ENCODE measurements at regions not wholly inside any gene's neighbourhood (a gene's known extent, or its start where the extent isn't known, plus 50 kb on each side); places are given as distances from the start of the nearest gene placed in this dataset.

DNA sequence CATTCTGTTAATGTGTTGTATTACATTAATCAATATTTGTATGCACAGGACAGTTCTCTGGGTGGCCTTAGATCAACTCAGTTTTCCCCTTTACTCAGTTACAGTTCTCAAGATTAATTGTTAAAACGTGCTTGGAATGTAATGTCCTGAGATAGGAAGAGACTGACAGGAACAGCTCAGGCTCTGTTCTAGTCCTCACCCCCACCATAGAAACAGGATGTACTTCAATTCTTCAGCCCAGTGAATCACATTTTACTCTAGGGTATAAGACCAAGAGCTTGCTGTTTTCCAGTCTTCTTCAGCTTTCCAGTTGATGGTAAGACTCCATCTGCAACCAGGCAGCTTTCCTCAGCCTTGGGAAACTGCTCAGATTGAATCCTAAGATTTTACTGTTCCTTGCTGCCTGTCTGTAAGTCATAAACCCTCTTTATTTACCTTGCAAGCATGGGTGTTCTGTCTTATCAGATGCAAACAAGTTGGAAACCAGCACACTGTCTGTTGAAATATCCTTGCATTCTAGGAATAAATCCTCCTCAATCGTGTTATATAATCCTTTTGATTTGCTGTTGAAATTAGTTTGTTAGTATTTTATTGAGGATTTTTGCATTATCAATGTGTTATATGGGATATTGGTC is 836.9 kb upstream of the PCDH9 start:
- no peaks in the 10 kb centered on the region for H3K4me1 Mint-ChIP-seq

DNA sequence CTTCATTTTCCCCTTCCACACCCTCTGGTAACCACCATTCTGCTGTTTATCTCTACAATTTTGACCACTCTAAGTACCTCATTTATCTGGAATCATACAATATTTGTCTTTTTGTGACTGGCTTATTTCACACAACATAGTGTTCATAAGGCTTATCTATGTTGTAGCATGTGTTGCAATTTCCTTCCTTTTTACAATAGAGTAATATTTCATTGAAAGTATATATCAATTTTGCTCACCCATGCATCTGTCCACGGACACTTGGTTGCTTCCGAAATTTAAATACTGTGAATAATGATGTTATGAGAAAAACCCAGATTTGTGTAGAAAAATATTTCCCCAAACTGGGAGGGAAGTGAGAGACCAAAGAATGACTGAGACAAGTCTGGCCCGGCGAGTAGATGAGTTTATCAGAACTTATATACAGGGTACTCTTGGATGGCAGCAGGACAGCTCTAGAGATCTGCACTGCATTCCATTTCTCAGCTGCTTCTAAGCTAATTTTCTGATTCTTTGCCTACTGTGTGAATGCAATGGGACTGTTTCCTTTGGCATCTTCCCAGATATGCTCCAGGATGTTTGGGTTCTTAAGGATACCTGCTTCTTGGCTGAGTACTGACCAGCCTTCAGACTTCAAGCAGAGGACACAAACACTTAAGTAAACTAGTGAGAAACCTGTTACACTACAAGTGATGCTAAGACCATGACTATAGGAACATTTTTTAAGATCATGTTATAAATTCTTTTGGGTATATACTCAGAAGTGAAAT is 834.0 kb upstream of the PCDH9 start:
- ATAC-seq (no peak), DNase-seq (ENCODE audit: low spot score in 2 of 2) (no peak)
- Mint-ChIP-seq H3K36me3 (no peaks in the 10 kb centered on the region), H3K27ac (no peak overlapping the region), H3K4me3 (no peak overlapping the region), H3K9me3 (peaks cover 3% of the 10 kb centered on the region), H3K4me1 (no peaks in the 10 kb centered on the region)

More for the DNA sequence above, 836.9 kb upstream of the PCDH9 start:
- Mint-ChIP-seq H3K36me3 (no peaks in the 10 kb centered on the region), H3K9me3 (peaks cover 7% of the 10 kb centered on the region), H3K27ac (no peak overlapping the region), H3K4me3 (no peak overlapping the region)
- no peak for DNase-seq (ENCODE audit: low spot score in 2 of 2)
- ATAC-seq = no peak

DNA sequence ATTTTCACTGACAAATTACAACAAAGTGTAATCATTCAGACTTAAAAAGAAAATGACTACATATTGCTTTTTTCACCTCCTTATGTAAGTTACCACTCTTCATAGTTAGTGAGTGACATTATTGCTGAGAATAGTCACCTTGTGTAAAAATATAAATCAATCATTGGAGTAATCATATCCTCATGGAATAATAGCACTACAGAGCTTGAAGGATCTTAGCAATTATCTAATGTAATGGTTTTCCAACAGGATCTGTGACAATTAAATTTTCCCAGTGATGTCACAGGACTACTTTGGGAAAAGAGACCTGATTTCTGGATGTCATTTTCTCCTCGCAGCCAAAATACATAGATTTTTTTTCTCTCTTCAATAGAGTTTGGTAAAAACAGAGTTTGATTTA is 833.0 kb upstream of the PCDH9 start:
- Mint-ChIP-seq H3K9me3 (no peaks in the 10 kb centered on the region), H3K27ac (no peak overlapping the region)

DNA sequence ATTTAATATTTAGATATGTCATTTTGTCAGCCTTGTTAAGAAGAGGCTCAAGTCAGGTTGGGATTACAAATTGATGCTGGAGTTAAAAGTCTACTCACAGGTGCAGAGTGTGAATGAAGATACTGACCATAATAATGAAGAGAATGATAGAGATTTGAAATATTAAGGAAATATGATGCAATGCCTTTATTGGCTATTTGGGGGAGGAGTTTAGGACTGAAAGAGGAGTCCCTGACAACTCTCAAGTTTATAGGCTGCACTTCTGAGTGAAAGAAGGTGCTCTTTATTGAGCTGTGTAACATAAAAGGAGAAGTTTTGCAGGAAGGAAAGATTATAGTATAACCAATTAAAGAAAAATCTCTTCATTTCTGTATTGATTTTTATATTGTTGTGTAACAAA is 827.7 kb upstream of the PCDH9 start:
- no peak for ATAC-seq

More for the DNA sequence above, 833.0 kb upstream of the PCDH9 start:
- Mint-ChIP-seq H3K4me3 (no peak overlapping the region), H3K4me1 (no peaks in the 10 kb centered on the region), H3K36me3 (no peaks in the 10 kb centered on the region)
- no peak for ATAC-seq
- no peak for DNase-seq (ENCODE audit: low spot score in 2 of 2)

DNA sequence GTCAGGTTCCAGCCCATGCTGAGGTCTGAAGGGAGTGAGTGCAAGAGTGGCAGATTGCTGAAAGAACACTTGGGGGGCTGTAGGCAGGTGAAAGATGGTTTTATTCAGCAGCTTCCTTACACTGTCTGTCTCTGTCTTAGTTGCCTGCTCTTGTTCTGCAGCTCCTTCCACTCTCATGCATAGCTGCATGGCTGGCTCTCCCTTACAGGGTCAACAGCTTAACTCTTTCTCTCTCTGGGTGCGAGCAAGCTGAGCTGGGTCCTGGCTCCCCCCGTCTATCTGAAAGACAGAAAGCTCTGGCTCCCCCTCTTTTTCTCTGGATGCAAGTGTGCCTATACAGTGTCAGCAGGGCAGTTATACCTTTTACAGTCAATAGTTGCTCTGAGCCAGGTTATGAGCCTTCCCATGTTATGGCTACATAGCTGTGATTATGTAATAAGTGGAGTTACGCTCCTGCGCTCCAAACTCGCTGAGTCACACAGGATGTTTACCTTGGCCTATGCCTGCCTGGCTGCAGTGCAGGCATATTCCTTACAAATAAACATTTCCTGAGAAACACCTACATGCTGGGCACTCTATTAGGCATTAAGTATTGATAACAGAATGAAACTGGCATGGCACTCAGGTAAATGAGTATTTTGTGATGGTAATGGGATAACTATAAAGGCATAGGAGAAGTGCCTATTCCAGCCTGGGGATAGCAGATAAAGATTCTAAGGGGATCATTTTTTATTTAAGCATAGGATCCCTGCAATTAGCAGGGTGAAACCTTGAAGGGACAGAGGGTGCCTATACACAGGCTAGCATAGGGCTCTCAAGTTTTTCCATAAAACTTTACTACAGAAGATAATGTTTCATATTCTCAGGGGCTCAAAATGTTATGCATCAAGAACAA is 826.9 kb upstream of the PCDH9 start:
- Mint-ChIP-seq H3K4me3 (no peak overlapping the region), H3K9me3 (peaks cover 12% of the 10 kb centered on the region), H3K4me1 (no peaks in the 10 kb centered on the region), H3K27ac (no peak overlapping the region), H3K36me3 (no peaks in the 10 kb centered on the region)
- DNase-seq (ENCODE audit: low spot score in 2 of 2) (no peak), ATAC-seq (no peak)

More for the DNA sequence above, 827.7 kb upstream of the PCDH9 start:
- Mint-ChIP-seq H3K36me3 (no peaks in the 10 kb centered on the region), H3K9me3 (peaks cover 12% of the 10 kb centered on the region), H3K4me3 (no peak overlapping the region), H3K27ac (no peak overlapping the region), H3K4me1 (no peaks in the 10 kb centered on the region)
- no peak for DNase-seq (ENCODE audit: low spot score in 2 of 2)

DNA sequence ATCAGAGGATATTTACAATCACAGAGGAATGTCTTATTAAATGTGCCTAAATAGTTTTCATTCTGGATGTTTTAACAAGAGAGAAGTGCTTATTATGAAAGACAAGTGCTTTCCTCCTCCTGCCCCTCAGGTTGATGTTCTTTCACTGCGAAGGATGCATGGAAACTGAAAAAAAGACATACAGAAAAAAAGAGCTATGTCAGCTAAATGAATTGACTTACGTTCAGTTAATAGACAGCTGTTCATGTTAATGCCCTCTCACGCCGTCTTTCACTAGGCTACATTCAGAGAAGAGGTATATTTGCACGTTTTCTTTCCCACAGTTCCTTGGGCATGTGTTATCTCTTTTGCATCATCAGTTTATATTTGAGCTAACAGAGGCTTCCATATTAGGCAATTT is 821.8 kb upstream of the PCDH9 start:
- H3K4me3 Mint-ChIP-seq = no peak overlapping the region
- no peak overlapping the region for H3K27ac Mint-ChIP-seq
- no peaks in the 10 kb centered on the region for H3K4me1 Mint-ChIP-seq
- ATAC-seq (no peak), DNase-seq (ENCODE audit: low spot score in 2 of 2) (no peak)
- no peaks in the 10 kb centered on the region for H3K36me3 Mint-ChIP-seq
- H3K9me3 Mint-ChIP-seq = peaks cover 19% of the 10 kb centered on the region

DNA sequence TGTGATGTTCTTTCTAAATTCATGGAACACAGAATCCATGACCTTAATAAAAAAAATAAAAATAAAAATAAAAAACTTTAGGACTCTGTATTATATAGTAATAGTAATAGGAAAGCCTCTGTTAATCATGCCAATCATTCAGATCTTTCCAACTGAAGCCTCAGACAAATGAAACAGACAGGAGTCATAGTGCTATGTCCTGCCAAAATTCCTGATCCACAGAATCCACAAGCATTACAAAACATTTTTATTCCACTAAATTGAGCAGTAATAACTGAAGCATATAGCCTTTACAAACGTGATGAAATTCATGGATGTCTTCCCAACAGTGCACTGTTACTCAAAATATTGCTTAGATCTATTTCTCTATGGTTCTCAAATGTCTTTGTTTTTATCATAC is 820.6 kb upstream of the PCDH9 start:
- Mint-ChIP-seq H3K4me1 (no peaks in the 10 kb centered on the region), H3K27ac (no peak overlapping the region), H3K4me3 (no peak overlapping the region), H3K9me3 (peaks cover 13% of the 10 kb centered on the region), H3K36me3 (no peaks in the 10 kb centered on the region)
- ATAC-seq (no peak), DNase-seq (ENCODE audit: low spot score in 2 of 2) (no peak)

DNA sequence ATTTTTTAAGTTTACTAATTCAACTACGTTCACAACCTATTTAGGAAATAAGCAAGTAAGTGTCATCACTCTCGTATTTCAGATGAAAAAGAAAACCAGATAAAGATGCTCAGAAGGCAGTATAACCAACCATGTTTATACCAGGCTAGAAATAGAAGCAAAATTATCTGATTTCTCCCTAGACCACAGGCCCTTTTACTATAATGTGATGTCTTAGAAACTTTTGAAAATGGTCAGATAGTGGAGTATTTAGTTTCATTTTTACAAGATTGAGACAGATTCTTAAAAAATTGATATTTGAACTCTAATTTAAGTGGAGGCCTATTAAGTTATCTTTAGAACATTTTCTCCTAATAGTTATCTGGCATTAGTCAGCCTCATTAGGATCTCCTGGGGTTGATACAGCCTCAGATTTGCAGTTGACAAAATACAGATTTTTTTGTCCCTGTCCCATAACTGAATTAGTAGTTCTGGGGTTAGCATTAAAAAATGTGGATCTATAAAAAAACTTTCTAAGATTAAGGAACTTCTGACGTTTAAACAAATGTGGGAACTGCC is 818.7 kb upstream of the PCDH9 start:
- H3K9me3 Mint-ChIP-seq = peaks cover 11% of the 10 kb centered on the region
- ATAC-seq = no peak
- no peaks in the 10 kb centered on the region for H3K4me1 Mint-ChIP-seq
- H3K36me3 Mint-ChIP-seq = no peaks in the 10 kb centered on the region
- DNase-seq (ENCODE audit: low spot score in 2 of 2) = no peak
- H3K27ac Mint-ChIP-seq = no peak overlapping the region
- no peak overlapping the region for H3K4me3 Mint-ChIP-seq

DNA sequence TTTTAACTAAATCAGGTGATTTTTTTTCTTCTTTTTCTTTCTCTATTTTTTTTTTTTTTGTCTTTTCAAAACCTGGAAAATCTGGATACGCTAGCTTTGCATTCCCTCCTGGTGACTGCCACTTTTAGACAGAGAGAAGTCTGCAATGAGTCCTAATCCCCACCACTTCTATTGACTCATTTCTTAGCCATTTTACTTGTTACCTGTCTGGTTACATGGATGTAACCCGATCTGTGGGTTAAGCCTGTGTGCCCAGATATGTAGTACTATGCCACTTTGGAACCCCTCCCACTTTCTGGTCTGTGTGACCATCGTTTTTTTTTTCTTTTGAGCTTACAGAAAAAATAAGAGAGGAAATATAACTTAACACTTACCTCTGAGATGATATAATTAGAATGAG is 817.8 kb upstream of the PCDH9 start:
- H3K4me3 Mint-ChIP-seq = no peak overlapping the region
- H3K27ac Mint-ChIP-seq = no peak overlapping the region
- no peak for ATAC-seq
- H3K9me3 Mint-ChIP-seq = peaks cover 15% of the 10 kb centered on the region
- DNase-seq (ENCODE audit: low spot score in 2 of 2) = no peak
- H3K4me1 Mint-ChIP-seq = no peaks in the 10 kb centered on the region
- no peaks in the 10 kb centered on the region for H3K36me3 Mint-ChIP-seq

DNA sequence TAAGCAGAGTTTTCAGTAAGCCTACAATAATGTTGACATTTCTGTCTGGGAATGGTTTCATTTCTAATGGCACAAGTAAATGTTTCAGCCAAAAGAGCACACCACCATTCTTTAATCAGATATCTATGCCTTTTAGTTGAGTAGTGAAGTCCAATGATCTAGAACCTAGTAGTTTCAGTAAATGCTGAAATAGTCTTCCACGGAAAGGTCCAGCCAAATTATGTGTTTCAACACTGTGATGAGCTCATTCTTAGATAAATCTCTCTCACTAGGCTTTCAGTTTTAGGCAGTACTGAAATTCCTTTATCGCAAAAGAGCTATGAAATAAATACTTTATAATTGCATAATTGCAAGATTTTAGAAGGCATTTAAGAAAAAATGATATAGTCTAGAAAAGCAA is 816.8 kb upstream of the PCDH9 start:
- no peaks in the 10 kb centered on the region for H3K36me3 Mint-ChIP-seq
- no peaks in the 10 kb centered on the region for H3K4me1 Mint-ChIP-seq
- no peak for ATAC-seq
- DNase-seq (ENCODE audit: low spot score in 2 of 2) = no peak
- H3K4me3 Mint-ChIP-seq = no peak overlapping the region
- peaks cover 15% of the 10 kb centered on the region for H3K9me3 Mint-ChIP-seq
- no peak overlapping the region for H3K27ac Mint-ChIP-seq

DNA sequence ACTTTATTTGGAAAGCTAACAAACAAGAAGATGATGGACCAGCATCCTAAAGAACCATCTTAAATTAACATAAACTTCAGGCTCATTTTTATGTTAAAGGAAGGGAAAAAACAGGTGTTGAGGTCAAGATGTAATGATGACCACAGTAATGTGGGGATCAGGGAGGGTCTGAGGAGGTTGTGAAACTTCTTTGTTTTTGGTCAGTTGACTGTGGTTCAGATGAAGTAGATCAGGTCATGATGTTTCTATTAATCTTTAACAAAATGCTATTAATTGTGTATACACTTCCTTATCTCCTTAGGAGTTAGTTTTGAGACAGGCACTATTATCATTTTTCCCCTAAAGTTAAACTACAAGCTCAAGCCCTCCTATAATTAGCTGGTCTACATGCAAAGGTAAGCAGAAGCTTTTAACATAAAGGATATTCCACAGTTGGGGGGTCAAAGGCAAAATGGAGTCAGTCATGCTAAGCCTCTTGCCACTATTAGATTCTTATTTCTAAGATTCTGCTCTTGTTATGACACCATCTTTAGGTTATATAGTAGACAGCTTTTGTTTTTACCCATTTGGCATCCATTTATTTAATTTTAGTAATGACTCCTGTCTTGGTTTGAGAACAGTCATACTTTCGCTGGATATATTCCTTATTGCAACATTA is 800.1 kb upstream of the PCDH9 start:
- Mint-ChIP-seq H3K4me1 (no peaks in the 10 kb centered on the region), H3K9me3 (peaks cover 10% of the 10 kb centered on the region), H3K36me3 (no peaks in the 10 kb centered on the region), H3K27ac (no peak overlapping the region), H3K4me3 (no peak overlapping the region)
- no peak for ATAC-seq
- no peak for DNase-seq (ENCODE audit: low spot score in 2 of 2)

DNA sequence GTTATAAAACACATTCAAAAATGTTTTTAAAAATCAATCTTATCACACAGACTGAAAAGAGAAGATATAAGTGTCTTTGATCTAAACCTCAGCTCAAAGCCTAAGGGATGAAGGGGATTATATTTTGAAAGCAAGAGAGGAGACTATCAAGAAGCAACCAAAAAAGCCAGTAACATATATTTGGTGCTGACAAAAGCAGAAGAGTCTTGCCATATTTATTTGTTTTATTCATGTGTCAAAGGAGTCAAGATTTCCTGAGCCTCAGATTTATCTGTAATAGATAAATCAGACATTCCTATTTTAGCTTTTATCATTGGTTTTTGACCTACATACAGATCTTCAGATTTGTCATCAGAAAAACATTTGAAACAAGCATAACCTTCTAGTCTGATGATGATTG is 798.6 kb upstream of the PCDH9 start:
- H3K27ac Mint-ChIP-seq = no peak overlapping the region
- H3K4me3 Mint-ChIP-seq = no peak overlapping the region
- peaks cover 12% of the 10 kb centered on the region for H3K9me3 Mint-ChIP-seq
- no peaks in the 10 kb centered on the region for H3K36me3 Mint-ChIP-seq
- no peaks in the 10 kb centered on the region for H3K4me1 Mint-ChIP-seq
- ATAC-seq (no peak), DNase-seq (ENCODE audit: low spot score in 2 of 2) (no peak)

DNA sequence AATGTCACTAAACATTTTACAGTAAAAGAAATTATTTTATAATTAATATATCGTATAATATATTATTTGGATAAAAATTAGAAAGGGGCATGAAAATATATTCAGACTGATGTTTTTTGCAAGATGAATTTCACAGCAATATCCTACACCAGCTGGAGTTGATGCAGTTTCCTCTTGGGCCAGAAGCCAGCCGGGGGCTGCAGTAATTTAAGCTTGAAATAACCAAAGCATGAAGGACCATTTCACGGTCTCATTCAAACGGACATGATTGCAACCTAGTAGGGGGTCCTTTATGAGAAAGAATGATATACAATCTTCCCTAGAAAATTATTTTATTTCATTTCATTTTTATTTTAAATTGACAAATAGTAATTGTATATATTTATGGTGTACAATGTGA is 797.2 kb upstream of the PCDH9 start:
- H3K9me3 Mint-ChIP-seq = peaks cover 11% of the 10 kb centered on the region
- H3K4me1 Mint-ChIP-seq = no peaks in the 10 kb centered on the region
- ATAC-seq (no peak), DNase-seq (ENCODE audit: low spot score in 2 of 2) (no peak)
- H3K27ac Mint-ChIP-seq = no peak overlapping the region
- no peaks in the 10 kb centered on the region for H3K36me3 Mint-ChIP-seq
- H3K4me3 Mint-ChIP-seq = no peak overlapping the region

DNA sequence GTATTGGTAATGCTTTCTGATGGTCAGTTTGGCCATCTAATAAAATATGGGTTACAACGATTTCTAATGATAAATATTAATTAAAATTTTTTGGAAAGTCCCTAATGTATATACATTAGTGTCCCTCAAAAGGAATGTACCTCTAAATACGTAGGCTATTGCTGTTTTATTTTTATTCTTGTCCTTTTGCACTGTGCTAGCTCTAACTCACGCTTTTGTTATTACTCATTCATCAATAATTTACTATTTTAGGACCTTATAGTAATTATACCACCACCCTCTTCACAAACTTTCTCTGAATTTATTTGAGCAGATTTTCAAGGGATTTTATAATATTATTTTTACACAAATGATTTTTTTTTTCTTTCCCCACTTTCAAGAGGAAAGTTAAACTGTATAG is 795.9 kb upstream of the PCDH9 start:
- no peak for DNase-seq (ENCODE audit: low spot score in 2 of 2)
- Mint-ChIP-seq H3K27ac (no peak overlapping the region), H3K36me3 (no peaks in the 10 kb centered on the region), H3K4me1 (no peaks in the 10 kb centered on the region), H3K4me3 (no peak overlapping the region), H3K9me3 (peaks cover 16% of the 10 kb centered on the region)
- no peak for ATAC-seq

DNA sequence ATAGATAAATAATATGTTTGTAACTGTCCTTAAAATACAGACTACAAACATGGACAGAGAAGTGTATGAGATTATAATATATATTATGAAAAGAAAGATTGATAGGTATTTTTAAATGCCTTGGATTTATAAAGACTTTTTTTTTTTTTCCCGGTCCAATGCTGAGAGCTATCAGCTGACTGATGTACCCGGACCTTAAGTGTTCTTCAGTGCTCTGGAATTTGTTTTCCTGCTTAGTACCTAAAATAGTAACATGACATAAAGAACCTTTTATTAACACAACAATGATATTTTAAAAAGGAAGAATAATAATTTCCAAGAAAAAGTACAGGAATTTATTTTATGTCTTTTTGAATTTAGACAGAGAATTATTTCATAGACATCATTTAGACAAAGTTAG is 795.5 kb upstream of the PCDH9 start:
- H3K27ac Mint-ChIP-seq = no peak overlapping the region
- DNase-seq (ENCODE audit: low spot score in 2 of 2) (no peak), ATAC-seq (no peak)
- peaks cover 19% of the 10 kb centered on the region for H3K9me3 Mint-ChIP-seq
- H3K4me3 Mint-ChIP-seq = no peak overlapping the region
- no peaks in the 10 kb centered on the region for H3K4me1 Mint-ChIP-seq
- H3K36me3 Mint-ChIP-seq = no peaks in the 10 kb centered on the region
